PFSK-1 (cell line): ENCODE measurements at regions not wholly inside any gene's neighbourhood (a gene's known extent, or its start where the extent isn't known, plus 50 kb on each side); places are given as distances from the start of the nearest gene placed in this dataset.

Source experiments
- FOXP2 ChIP-seq: optimal IDR thresholded peaks from 2 replicates; pipeline ENCODE3; 2011; ENCODE audit warnings: borderline replicate concordance, control low read depth, inconsistent platforms; ENCODE audit not compliant: insufficient read depth; ENCODE audit errors: extremely low read length, extremely low read depth
- POLR2AphosphoS5 ChIP-seq: IDR thresholded peaks from 2 replicates; pipeline ENCODE4 v1.6.1; 2012; ENCODE audit warnings: low read depth, mild to moderate bottlenecking, control low read depth, low read length, moderate library complexity
- REST ChIP-seq, 2 experiments: IDR thresholded peaks; 2 replicates each; pipeline versions ENCODE4 v1.6.1 to v1.8.0; 2011 to 2012; ENCODE audit warnings: low read depth in 2 of 2, low read length in 2 of 2, control low read depth in 1 of 2, inconsistent platforms in 1 of 2, mild to moderate bottlenecking in 1 of 2, moderate library complexity in 1 of 2; ENCODE audit not compliant: insufficient read depth in 1 of 2
- SIN3A ChIP-seq: IDR thresholded peaks from 2 replicates; pipeline ENCODE4 v1.6.1; 2012; ENCODE audit warnings: mild to moderate bottlenecking, low read length, moderate library complexity, borderline replicate concordance; ENCODE audit not compliant: insufficient read depth
- TAF1 ChIP-seq: IDR thresholded peaks from 2 replicates; pipeline ENCODE4 v1.6.1; 2012; ENCODE audit warnings: low read length, control low read depth, borderline replicate concordance; ENCODE audit not compliant: insufficient read depth

GRCh38 chr2:220795705-220796104, 776.4 kb downstream of the EPHA4 start:
- no peak for TF ChIP-seq TAF1
- TF ChIP-seq SIN3A = no peak
- no peak for TF ChIP-seq POLR2AphosphoS5
- TF ChIP-seq REST (IDR thresholded peaks at IDR 0.05; ENCODE audit: insufficient read depth in 1 of 2, low read depth in 2 of 2, low read length in 2 of 2) = no peak
- no peak for TF ChIP-seq FOXP2

- TF ChIP-seq FOXP2 (no peak), SIN3A (no peak), POLR2AphosphoS5 (no peak), TAF1 (no peak), REST (IDR thresholded peaks at IDR 0.05; ENCODE audit: insufficient read depth in 1 of 2, low read depth in 2 of 2, low read length in 2 of 2) (no peak)
Observed at GRCh38 chr2:220811115-220811514, 761.0 kb downstream of the EPHA4 start.

- TF ChIP-seq FOXP2 = no peak
- no peak for TF ChIP-seq SIN3A
- no peak for TF ChIP-seq REST (IDR thresholded peaks at IDR 0.05; ENCODE audit: insufficient read depth in 1 of 2, low read depth in 2 of 2, low read length in 2 of 2)
- no peak for TF ChIP-seq TAF1
- no peak for TF ChIP-seq POLR2AphosphoS5
Observed at GRCh38 chr2:220811952-220812570, 760.0 kb downstream of the EPHA4 start.

- TF ChIP-seq TAF1 = no peak
- no peak for TF ChIP-seq FOXP2
- no peak for TF ChIP-seq SIN3A
- TF ChIP-seq POLR2AphosphoS5 = no peak
- TF ChIP-seq REST (IDR thresholded peaks at IDR 0.05; ENCODE audit: insufficient read depth in 1 of 2, low read depth in 2 of 2, low read length in 2 of 2) = no peak
Observed at GRCh38 chr2:220814441-220814840, 757.7 kb downstream of the EPHA4 start.

- TF ChIP-seq REST (IDR thresholded peaks at IDR 0.05; ENCODE audit: insufficient read depth in 1 of 2, low read depth in 2 of 2, low read length in 2 of 2) (no peak), FOXP2 (no peak), POLR2AphosphoS5 (no peak), TAF1 (no peak), SIN3A (no peak)
Observed at GRCh38 chr2:220815698-220816097, 756.4 kb downstream of the EPHA4 start.
